ENCODE measurements at regions not wholly inside any gene's neighbourhood (a gene's known extent, or its start where the extent isn't known, plus 50 kb on each side); places are given as distances from the start of the nearest gene placed in this dataset.

DNA sequence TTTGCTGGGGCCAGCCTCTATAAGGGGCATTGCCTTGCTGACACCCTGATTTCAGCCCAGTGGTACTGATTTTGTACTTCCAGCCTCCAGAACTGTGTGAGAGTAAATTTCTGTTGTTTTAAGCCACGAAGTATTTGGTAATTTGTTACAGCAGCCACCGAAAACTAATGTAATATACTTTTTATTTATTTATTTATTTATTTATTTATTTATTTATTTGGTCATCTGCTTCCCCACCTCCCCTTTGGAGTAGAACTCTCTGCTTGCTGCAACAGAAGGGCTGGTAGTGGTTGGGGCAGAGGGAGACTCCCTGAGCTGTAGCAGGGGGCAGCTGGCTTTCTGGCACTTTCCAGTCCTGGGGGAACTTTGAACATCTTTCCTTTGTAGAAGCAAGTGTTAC lies 128.4 kb upstream of the RAG2 start:
- DNase-seq (ENCODE audit: low spot score) = no peak

- no peak for DNase-seq (ENCODE audit: low spot score)
Observed at GRCh38 chr11:36724742-36725385, 126.8 kb upstream of the RAG2 start.

DNA sequence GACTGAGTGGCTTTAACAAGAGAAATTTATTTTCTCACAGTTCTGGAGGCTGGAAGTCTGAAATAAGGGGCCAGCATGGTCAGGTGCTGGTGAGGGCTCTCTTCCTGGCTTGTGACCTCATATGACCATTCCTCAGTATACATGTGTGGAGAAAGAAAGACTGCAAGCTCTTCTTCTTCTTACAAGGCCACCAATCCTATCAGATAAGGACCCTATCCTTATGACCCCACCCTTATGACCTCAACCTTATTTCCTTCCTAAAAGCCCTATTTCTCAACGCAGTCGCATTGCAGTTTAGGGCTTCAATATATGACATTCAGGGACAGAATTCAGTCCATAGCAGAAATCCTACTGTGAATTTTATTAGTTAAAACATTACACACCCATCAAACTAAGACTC lies 124.4 kb upstream of the RAG2 start:
- DNase-seq (ENCODE audit: low spot score) = no peak

GRCh38 chr11:36719358-36720107 lies 121.5 kb upstream of the RAG2 start:
- DNase-seq (ENCODE audit: low spot score) = no peak

GRCh38 chr11:36718451-36718850 lies 120.4 kb upstream of the RAG2 start:
- DNase-seq (ENCODE audit: low spot score) = no peak

- no peak for DNase-seq (ENCODE audit: low spot score)
Observed at GRCh38 chr11:36713715-36714114, 115.7 kb upstream of the RAG2 start.

DNA sequence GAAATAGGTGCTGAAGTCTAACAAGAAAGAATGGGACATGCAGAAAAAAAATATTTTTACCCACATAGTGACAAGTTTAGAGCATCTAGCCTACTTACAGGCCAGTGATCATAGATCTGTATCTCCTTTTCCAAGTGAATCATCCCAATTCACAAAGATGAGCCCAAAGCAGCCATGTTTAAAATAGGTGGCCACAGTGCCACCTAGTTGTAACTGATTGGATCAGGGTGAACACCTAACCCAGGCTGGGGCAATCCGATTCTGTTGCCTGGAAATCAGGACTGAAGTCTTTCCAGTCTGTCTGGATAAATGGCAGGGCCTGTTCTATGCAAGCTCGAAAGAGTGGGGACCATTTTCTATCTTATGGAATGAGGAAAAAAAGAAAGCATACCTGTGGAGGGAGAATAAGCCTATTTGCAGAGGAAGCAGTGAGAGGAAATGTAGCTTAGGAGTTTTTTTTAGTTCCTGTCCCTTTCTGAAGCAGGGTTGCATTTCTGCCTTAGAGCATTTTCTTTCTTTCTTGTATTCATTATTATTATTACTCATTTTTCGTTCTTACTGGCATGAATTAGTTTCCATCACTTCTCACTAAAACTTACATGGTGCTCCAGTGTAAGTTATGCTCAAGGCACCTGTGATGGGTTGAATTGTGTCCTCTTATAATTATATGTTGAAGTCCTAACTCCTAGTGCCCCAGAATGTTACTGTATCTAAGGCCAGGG lies 113.2 kb upstream of the RAG2 start:
- no peak for DNase-seq (ENCODE audit: low spot score)
